ENCODE measurements at regions not wholly inside any gene's neighbourhood (a gene's known extent, or its start where the extent isn't known, plus 50 kb on each side); places are given as distances from the start of the nearest gene placed in this dataset.

- H3K9me3 ChIP-seq, result no peaks in the 10 kb centered on the region
- TF ChIP-seq POLR2A (IDR thresholded peaks at IDR 0.05), result no peak
- no peak for TF ChIP-seq CTCF (IDR thresholded peaks at IDR 0.05)
- no peak overlapping the region for H3K4me3 ChIP-seq
- H3K4me1 ChIP-seq, result no peaks in the 10 kb centered on the region
- no peak overlapping the region for H3K27ac ChIP-seq
- H3K36me3 ChIP-seq, result no peaks in the 10 kb centered on the region
- DNase-seq, result no peak
- H3K27me3 ChIP-seq, result no peaks in the 10 kb centered on the region
- WGBS, 2 donors, result 76 to 77% methylated on average over 2 of the region's 2 CpGs
- intact Hi-C loops (cut with DNase I), result no loop called here
Observed at GRCh38 chr17:54780238-54780637, 120.4 kb upstream of the TOM1L1 start.

GRCh38 chr17:54781389-54781788 is 119.3 kb upstream of the TOM1L1 start:
- DNase-seq, result no peak
- H3K27ac ChIP-seq, result no peak overlapping the region
- WGBS, 2 donors, result 55 to 67% methylated on average over 3 of the region's 3 CpGs
- no peaks in the 10 kb centered on the region for H3K4me1 ChIP-seq
- no peaks in the 10 kb centered on the region for H3K27me3 ChIP-seq
- intact Hi-C loops (cut with DNase I), result no loop called here
- TF ChIP-seq POLR2A (IDR thresholded peaks at IDR 0.05) (no peak), CTCF (IDR thresholded peaks at IDR 0.05) (no peak)
- no peaks in the 10 kb centered on the region for H3K36me3 ChIP-seq
- H3K9me3 ChIP-seq, result no peaks in the 10 kb centered on the region
- no peak overlapping the region for H3K4me3 ChIP-seq

- no peak overlapping the region for H3K27ac ChIP-seq
- intact Hi-C loops (cut with DNase I), result no loop called here
- no peaks in the 10 kb centered on the region for H3K36me3 ChIP-seq
- no peaks in the 10 kb centered on the region for H3K27me3 ChIP-seq
- TF ChIP-seq CTCF (IDR thresholded peaks at IDR 0.05) (no peak), POLR2A (IDR thresholded peaks at IDR 0.05) (no peak)
- DNase-seq, result no peak
- 37 to 51% methylated on average over 3 of the region's 3 CpGs for WGBS, 2 donors
- no peak overlapping the region for H3K4me3 ChIP-seq
- H3K4me1 ChIP-seq, result no peaks in the 10 kb centered on the region
- no peaks in the 10 kb centered on the region for H3K9me3 ChIP-seq
Observed at GRCh38 chr17:54784305-54784704, 116.3 kb upstream of the TOM1L1 start.

- no peaks in the 10 kb centered on the region for H3K9me3 ChIP-seq
- no peaks in the 10 kb centered on the region for H3K4me1 ChIP-seq
- no peak overlapping the region for H3K4me3 ChIP-seq
- no peak for DNase-seq
- H3K27me3 ChIP-seq, result no peaks in the 10 kb centered on the region
- WGBS, 2 donors, result 83 to 85% methylated on average over 8 of the region's 8 CpGs
- no peak overlapping the region for H3K27ac ChIP-seq
- no peak for TF ChIP-seq POLR2A (IDR thresholded peaks at IDR 0.05)
- TF ChIP-seq CTCF (IDR thresholded peaks at IDR 0.05), result no peak
- intact Hi-C loops (cut with DNase I), result no loop called here
- H3K36me3 ChIP-seq, result no peaks in the 10 kb centered on the region
Observed at GRCh38 chr17:54785643-54786268, 114.9 kb upstream of the TOM1L1 start.

GRCh38 chr17:54789101-54789880 is 111.4 kb upstream of the TOM1L1 start:
- 67 to 68% methylated on average over 9 to 10 of the region's 10 CpGs for WGBS, 2 donors
- Histone ChIP-seq H3K4me1 (no peaks in the 10 kb centered on the region), H3K36me3 (no peaks in the 10 kb centered on the region), H3K9me3 (no peaks in the 10 kb centered on the region), H3K27me3 (no peaks in the 10 kb centered on the region), H3K27ac (no peak overlapping the region), H3K4me3 (no peak overlapping the region)
- no peak for DNase-seq
- intact Hi-C loops (cut with DNase I), result no loop called here
- TF ChIP-seq CTCF (IDR thresholded peaks at IDR 0.05), result no peak
- no peak for TF ChIP-seq POLR2A (IDR thresholded peaks at IDR 0.05)

All from esophagus squamous epithelium (tissue), 5 donors.